PC-3 (cell line): ENCODE measurements at regions not wholly inside any gene's neighbourhood (a gene's known extent, or its start where the extent isn't known, plus 50 kb on each side); places are given as distances from the start of the nearest gene placed in this dataset.

ENCODE experiments used
- ATAC-seq: fragments of 200-7000 bp; cut with Tn5 transposase; 2 replicates; pipeline ENCODE4 v1.9.1; 2020; ENCODE audit warnings: mild to moderate bottlenecking, moderate library complexity
- BruUV-seq: library from RNA; stranded (reverse); fragments of 400-500 nt; replicated peaks from 2 replicates; lab custom pipeline; 2021; lab: Mats Ljungman, UMichigan
- CTCF ChIA-PET: fragments of 300-600 bp; sonication (Branson Sonifier 250); formaldehyde crosslinking; loops from one replicate; lab custom pipeline; 2022; ENCODE audit warnings: antibody characterized with exemption; lab: Charles Lee
- POLR2A ChIA-PET: fragments of 300-600 bp; sonication (Branson Sonifier 250); formaldehyde crosslinking; loops from one replicate; lab custom pipeline; 2022; ENCODE audit warnings: antibody characterized with exemption; ENCODE audit not compliant: unreplicated experiment; lab: Charles Lee
- DNase-seq: peaks from one replicate; pipeline ENCODE4 v3.0.0-alpha.2; 2015
- H2AFZ ChIP-seq: fragments of 300-600 bp; sonication (generic); 2 replicates; pipeline ENCODE4 v1.6.0; 2016; ENCODE audit warnings: antibody characterized with exemption, low read length
- H3F3A ChIP-seq: fragments of 300-600 bp; sonication (generic); one replicate; pipeline ENCODE4 v1.6.0; 2017; ENCODE audit warnings: antibody characterized with exemption, low read length, control low read depth, mild to moderate bottlenecking; ENCODE audit not compliant: unreplicated experiment
- H3K27ac ChIP-seq: fragments of 300-600 bp; sonication (generic); 2 replicates; pipeline ENCODE4 v1.5.1; 2016; ENCODE audit warnings: mild to moderate bottlenecking, low read length
- H3K27me3 ChIP-seq: fragments of 300-600 bp; sonication (generic); 2 replicates; pipeline ENCODE4 v1.6.1; 2016; ENCODE audit warnings: low read length, mixed read lengths
- H3K36me3 ChIP-seq: fragments of 300-600 bp; sonication (generic); 2 replicates; pipeline ENCODE4 v1.6.1; 2016; ENCODE audit warnings: low read depth, mixed run types, low read length, mixed read lengths
- H3K4me1 ChIP-seq: fragments of 300-600 bp; sonication (generic); 2 replicates; pipeline ENCODE4 v1.5.1; 2016; ENCODE audit warnings: low read length; ENCODE audit not compliant: insufficient read depth
- H3K4me2 ChIP-seq: fragments of 300-600 bp; sonication (generic); 2 replicates; pipeline ENCODE4 v1.6.0; 2016; ENCODE audit warnings: low read length
- H3K4me3 ChIP-seq: fragments of 300-600 bp; sonication (generic); 2 replicates; pipeline ENCODE4 v1.5.1; 2016; ENCODE audit warnings: mild to moderate bottlenecking, low read length, mixed read lengths
- H3K79me2 ChIP-seq: fragments of 300-600 bp; sonication (generic); 2 replicates; pipeline ENCODE4 v1.6.1; 2017; ENCODE audit warnings: low read length, mixed read lengths
- H3K9ac ChIP-seq: fragments of 300-600 bp; sonication (generic); 2 replicates; pipeline ENCODE4 v1.6.0; 2016; ENCODE audit warnings: mild to moderate bottlenecking, low read length
- H3K9me2 ChIP-seq: fragments of 300-600 bp; sonication (generic); replicated peaks from 2 replicates; pipeline ENCODE4 v1.6.1; 2016; ENCODE audit warnings: mixed run types, low read length, mixed read lengths
- H3K9me3 ChIP-seq: fragments of 300-600 bp; sonication (generic); 2 replicates; pipeline ENCODE4 v1.6.1; 2016; ENCODE audit warnings: low read length, mixed read lengths
- H4K20me1 ChIP-seq: fragments of 300-600 bp; sonication (generic); 2 replicates; pipeline ENCODE4 v1.6.1; 2016; ENCODE audit warnings: low read length, mixed read lengths
- EZH2 ChIP-seq: fragments of 300-600 bp; sonication (generic); IDR thresholded peaks from one replicate; pipeline ENCODE4 v1.6.1; 2017; ENCODE audit warnings: antibody characterized with exemption, mild to moderate bottlenecking, low read length; ENCODE audit not compliant: unreplicated experiment
- EZH2phosphoT487 ChIP-seq: fragments of 300-600 bp; sonication (generic); IDR thresholded peaks from 2 replicates; pipeline ENCODE4 v1.6.1; 2018; ENCODE audit warnings: mild to moderate bottlenecking, antibody characterized with exemption, low read length, borderline replicate concordance
- intact Hi-C: fragments of 100-400 bp; cut with micrococcal nuclease; formaldehyde crosslinking; loops from 2 replicates; pipeline ENCODE4 v1.9.0; 2023
- TF ChIP-seq, protein P1 (sequence below): fragments of 300-600 bp; sonication (generic); conservative IDR thresholded peaks from 2 replicates; pipeline ENCODE4 v1.5.1; 2017; ENCODE audit warnings: antibody characterized with exemption, low read depth, mild to moderate bottlenecking, low read length

DNA sequence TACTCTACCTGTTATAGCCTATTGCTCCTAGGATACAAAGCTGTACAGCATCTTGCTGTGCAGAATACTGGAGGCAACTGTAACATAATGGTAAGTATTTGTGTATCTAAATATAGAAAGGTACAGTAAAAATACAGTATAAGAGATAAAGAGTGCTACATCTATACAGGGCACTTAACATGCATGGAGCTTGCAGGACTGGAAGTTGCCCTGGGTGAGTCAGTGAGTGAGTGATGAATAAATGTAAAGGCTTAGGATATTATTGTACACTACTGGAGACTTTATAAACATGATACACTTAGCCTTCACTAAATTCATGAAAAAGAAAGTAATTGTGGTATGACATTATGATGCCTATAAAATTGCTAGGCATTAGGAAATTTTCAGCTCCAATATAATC is 65.5 kb upstream of the OSMR start:
- Histone ChIP-seq H2AFZ (no peak overlapping the region), H3K79me2 (no peaks in the 10 kb centered on the region), H3K9ac (no peak overlapping the region), H3K4me3 (no peak overlapping the region), H3K36me3 (no peaks in the 10 kb centered on the region), H3K27ac (no peak overlapping the region), H3K27me3 (no peaks in the 10 kb centered on the region), H3F3A (peaks cover 8% of the 10 kb centered on the region), H3K9me2 (no peaks in the 10 kb centered on the region), H3K4me2 (no peak overlapping the region), H4K20me1 (no peaks in the 10 kb centered on the region), H3K4me1 (peaks cover 41% of the 10 kb centered on the region), H3K9me3 (no peaks in the 10 kb centered on the region)
- ChIA-PET CTCF (interaction anchor here (0.6 to 1.4 kb wide), 2 partner anchors 30 to 225 kb away, joined by 3 to 6 read pairs; no protein-coding TSS in a partner anchor), POLR2A (interaction anchor here (0.5 to 0.6 kb wide), 2 partner anchors 11 to 556 kb away, joined by 4 to 9 read pairs; no protein-coding TSS in a partner anchor)
- BruUV-seq: no TSS peak
- TF ChIP-seq EZH2: no peak
- intact Hi-C loops: no loop called here
- DNase-seq (peak; percentile 54), ATAC-seq (peak; percentile 43)

GRCh38 chr5:38780945-38781344 is 64.9 kb upstream of the OSMR start:
- Histone ChIP-seq H2AFZ (no peak overlapping the region), H3K9me3 (no peaks in the 10 kb centered on the region), H3K79me2 (no peaks in the 10 kb centered on the region), H3K27me3 (no peaks in the 10 kb centered on the region), H3K27ac (no peak overlapping the region), H4K20me1 (no peaks in the 10 kb centered on the region), H3K4me2 (no peak overlapping the region), H3K4me1 (peaks cover 41% of the 10 kb centered on the region), H3K9ac (no peak overlapping the region), H3K36me3 (no peaks in the 10 kb centered on the region), H3K9me2 (no peaks in the 10 kb centered on the region), H3F3A (peaks cover 8% of the 10 kb centered on the region), H3K4me3 (no peak overlapping the region)
- DNase-seq: peak; percentile 54
- BruUV-seq: no TSS peak
- no peak for ATAC-seq
- CTCF ChIA-PET: interaction anchor here (0.6 to 1.4 kb wide), 2 partner anchors 29 to 225 kb away, joined by 3 to 6 read pairs; no protein-coding TSS in a partner anchor
- no peak for TF ChIP-seq EZH2
- TF ChIP-seq, protein P1, sequence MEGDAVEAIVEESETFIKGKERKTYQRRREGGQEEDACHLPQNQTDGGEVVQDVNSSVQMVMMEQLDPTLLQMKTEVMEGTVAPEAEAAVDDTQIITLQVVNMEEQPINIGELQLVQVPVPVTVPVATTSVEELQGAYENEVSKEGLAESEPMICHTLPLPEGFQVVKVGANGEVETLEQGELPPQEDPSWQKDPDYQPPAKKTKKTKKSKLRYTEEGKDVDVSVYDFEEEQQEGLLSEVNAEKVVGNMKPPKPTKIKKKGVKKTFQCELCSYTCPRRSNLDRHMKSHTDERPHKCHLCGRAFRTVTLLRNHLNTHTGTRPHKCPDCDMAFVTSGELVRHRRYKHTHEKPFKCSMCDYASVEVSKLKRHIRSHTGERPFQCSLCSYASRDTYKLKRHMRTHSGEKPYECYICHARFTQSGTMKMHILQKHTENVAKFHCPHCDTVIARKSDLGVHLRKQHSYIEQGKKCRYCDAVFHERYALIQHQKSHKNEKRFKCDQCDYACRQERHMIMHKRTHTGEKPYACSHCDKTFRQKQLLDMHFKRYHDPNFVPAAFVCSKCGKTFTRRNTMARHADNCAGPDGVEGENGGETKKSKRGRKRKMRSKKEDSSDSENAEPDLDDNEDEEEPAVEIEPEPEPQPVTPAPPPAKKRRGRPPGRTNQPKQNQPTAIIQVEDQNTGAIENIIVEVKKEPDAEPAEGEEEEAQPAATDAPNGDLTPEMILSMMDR: peak; percentile 18; the same call in 1 of the 2 replicates
- intact Hi-C loops: no loop called here
- POLR2A ChIA-PET: interaction anchor here (0.5 kb wide), 1 partner anchor 12 kb away, joined by 9 read pairs; no protein-coding TSS in a partner anchor

DNA sequence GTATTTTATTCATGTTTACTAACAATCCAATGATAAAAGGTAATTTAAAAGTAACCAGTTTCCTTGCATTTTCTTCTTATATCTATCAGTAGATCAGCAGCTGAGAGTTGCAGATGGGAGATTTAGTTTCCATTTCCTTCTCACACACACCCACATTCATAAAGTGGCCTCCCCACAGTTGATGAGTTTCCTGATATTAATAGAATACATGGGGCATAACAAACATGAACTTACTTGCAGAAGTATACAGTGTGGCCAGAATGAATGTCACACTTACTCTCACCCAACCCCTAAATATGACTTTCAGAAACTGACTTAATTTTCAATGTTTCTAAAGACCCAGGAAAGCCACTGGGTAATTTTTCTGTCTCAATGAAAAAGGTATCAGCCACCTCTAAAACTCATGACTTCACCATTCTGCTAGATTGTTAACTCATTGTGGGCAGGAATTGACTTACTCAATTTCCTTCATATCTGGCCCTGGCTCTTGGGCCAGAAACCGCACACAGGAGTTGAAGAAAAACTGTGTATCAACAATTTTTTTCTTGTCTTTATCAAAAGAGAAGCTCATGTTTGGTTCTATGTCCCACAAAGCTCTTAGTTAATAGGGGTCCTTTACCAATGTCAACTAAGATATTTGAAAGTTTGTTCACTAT is 63.5 kb upstream of the OSMR start:
- H3K9me2 ChIP-seq: no peaks in the 10 kb centered on the region
- no TSS peak for BruUV-seq
- H3K79me2 ChIP-seq: no peaks in the 10 kb centered on the region
- peak overlapping the region; percentile 65 for H3K27ac ChIP-seq
- no peaks in the 10 kb centered on the region for H3K27me3 ChIP-seq
- no peaks in the 10 kb centered on the region for H3K9me3 ChIP-seq
- peak overlapping the region; percentile 27 for H3K4me2 ChIP-seq
- H3F3A ChIP-seq: peaks cover 8% of the 10 kb centered on the region
- ChIA-PET CTCF (interaction anchor here (0.6 to 2.3 kb wide), 6 partner anchors 14 to 362 kb away, joined by 3 to 16 read pairs (median 4); no protein-coding TSS in a partner anchor), POLR2A (interaction anchor here (0.6 to 1.1 kb wide), 4 partner anchors 27 to 368 kb away, joined by 3 to 5 read pairs (median 4); no protein-coding TSS in a partner anchor)
- H4K20me1 ChIP-seq: no peaks in the 10 kb centered on the region
- ATAC-seq (no peak), DNase-seq (no peak)
- peaks cover 41% of the 10 kb centered on the region for H3K4me1 ChIP-seq
- no peaks in the 10 kb centered on the region for H3K36me3 ChIP-seq
- H3K4me3 ChIP-seq: no peak overlapping the region
- no peak overlapping the region for H2AFZ ChIP-seq
- H3K9ac ChIP-seq: no peak overlapping the region
- intact Hi-C loops: loop anchor here (2.0 kb wide), 1 partner anchor 232 kb away; no protein-coding TSS in a partner anchor
- TF ChIP-seq EZH2 (no peak), EZH2phosphoT487 (no peak)
- TF ChIP-seq, protein P1: no peak
